ENCODE measurements at regions not wholly inside any gene's neighbourhood (a gene's known extent, or its start where the extent isn't known, plus 50 kb on each side); places are given as distances from the start of the nearest gene placed in this dataset.

- no peak for TF ChIP-seq YY1 (IDR thresholded peaks at IDR 0.05)
- TF ChIP-seq, protein P1, sequence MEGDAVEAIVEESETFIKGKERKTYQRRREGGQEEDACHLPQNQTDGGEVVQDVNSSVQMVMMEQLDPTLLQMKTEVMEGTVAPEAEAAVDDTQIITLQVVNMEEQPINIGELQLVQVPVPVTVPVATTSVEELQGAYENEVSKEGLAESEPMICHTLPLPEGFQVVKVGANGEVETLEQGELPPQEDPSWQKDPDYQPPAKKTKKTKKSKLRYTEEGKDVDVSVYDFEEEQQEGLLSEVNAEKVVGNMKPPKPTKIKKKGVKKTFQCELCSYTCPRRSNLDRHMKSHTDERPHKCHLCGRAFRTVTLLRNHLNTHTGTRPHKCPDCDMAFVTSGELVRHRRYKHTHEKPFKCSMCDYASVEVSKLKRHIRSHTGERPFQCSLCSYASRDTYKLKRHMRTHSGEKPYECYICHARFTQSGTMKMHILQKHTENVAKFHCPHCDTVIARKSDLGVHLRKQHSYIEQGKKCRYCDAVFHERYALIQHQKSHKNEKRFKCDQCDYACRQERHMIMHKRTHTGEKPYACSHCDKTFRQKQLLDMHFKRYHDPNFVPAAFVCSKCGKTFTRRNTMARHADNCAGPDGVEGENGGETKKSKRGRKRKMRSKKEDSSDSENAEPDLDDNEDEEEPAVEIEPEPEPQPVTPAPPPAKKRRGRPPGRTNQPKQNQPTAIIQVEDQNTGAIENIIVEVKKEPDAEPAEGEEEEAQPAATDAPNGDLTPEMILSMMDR (IDR thresholded peaks at IDR 0.05; ENCODE audit: low read depth, low read length, missing input control), result no peak
- TF ChIP-seq RAD21 (IDR thresholded peaks at IDR 0.05), result no peak
- TF ChIP-seq, protein P2, sequence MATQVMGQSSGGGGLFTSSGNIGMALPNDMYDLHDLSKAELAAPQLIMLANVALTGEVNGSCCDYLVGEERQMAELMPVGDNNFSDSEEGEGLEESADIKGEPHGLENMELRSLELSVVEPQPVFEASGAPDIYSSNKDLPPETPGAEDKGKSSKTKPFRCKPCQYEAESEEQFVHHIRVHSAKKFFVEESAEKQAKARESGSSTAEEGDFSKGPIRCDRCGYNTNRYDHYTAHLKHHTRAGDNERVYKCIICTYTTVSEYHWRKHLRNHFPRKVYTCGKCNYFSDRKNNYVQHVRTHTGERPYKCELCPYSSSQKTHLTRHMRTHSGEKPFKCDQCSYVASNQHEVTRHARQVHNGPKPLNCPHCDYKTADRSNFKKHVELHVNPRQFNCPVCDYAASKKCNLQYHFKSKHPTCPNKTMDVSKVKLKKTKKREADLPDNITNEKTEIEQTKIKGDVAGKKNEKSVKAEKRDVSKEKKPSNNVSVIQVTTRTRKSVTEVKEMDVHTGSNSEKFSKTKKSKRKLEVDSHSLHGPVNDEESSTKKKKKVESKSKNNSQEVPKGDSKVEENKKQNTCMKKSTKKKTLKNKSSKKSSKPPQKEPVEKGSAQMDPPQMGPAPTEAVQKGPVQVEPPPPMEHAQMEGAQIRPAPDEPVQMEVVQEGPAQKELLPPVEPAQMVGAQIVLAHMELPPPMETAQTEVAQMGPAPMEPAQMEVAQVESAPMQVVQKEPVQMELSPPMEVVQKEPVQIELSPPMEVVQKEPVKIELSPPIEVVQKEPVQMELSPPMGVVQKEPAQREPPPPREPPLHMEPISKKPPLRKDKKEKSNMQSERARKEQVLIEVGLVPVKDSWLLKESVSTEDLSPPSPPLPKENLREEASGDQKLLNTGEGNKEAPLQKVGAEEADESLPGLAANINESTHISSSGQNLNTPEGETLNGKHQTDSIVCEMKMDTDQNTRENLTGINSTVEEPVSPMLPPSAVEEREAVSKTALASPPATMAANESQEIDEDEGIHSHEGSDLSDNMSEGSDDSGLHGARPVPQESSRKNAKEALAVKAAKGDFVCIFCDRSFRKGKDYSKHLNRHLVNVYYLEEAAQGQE (IDR thresholded peaks at IDR 0.05), result no peak
- no peak for TF ChIP-seq JUND (IDR thresholded peaks at IDR 0.05)
- TF ChIP-seq MAX (IDR thresholded peaks at IDR 0.05), result no peak
- TF ChIP-seq, protein P3, sequence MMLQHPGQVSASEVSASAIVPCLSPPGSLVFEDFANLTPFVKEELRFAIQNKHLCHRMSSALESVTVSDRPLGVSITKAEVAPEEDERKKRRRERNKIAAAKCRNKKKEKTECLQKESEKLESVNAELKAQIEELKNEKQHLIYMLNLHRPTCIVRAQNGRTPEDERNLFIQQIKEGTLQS (IDR thresholded peaks at IDR 0.05), result no peak
- TF ChIP-seq GABPA (IDR thresholded peaks at IDR 0.05 in 1 of 2, conservative IDR thresholded peaks at IDR 0.05 in 1 of 2), result no peak
- no peak for TF ChIP-seq TAF1 (conservative IDR thresholded peaks at IDR 0.05)
- TF ChIP-seq NR2F2 (IDR thresholded peaks at IDR 0.05), result no peak
Observed at GRCh38 chr20:7765221-7765620, 175.0 kb downstream of the HAO1 start.

Measured in liver (tissue), 3 donors.